IMR-90 (cell line): ENCODE measurements at regions not wholly inside any gene's neighbourhood (a gene's known extent, or its start where the extent isn't known, plus 50 kb on each side); places are given as distances from the start of the nearest gene placed in this dataset.
A peak's percentile ranks its signal among the peaks of the same experiment; 100 is the strongest.

ENCODE experiments used
- ATAC-seq: fragments of 200-7000 bp; cut with Tn5 transposase; 2 replicates; pipeline ENCODE4 v1.9.1; 2020; ENCODE audit warnings: low read depth, mild to moderate bottlenecking, moderate library complexity
- BruUV-seq: library from RNA; stranded (reverse); fragments of 400-500 nt; replicated peaks from 2 replicates; lab custom pipeline; 2021; lab: Mats Ljungman, UMichigan
- CTCF ChIA-PET: fragments of 300-600 bp; formaldehyde crosslinking; extraction: SDS; loops from one replicate; lab custom pipeline; 2021; ENCODE audit warnings: antibody characterized with exemption; lab: Yijun Ruan, JAX
- POLR2A ChIA-PET: fragments of 300-600 bp; sonication (Branson Sonifier 250); formaldehyde crosslinking; loops from one replicate; lab custom pipeline; 2022; ENCODE audit warnings: antibody characterized with exemption; ENCODE audit not compliant: unreplicated experiment; lab: Charles Lee
- DNase-seq: peaks from one replicate; pipeline ENCODE4 v3.0.0; 2013
- H2AFZ ChIP-seq: replicated peaks from 2 replicates; pipeline ENCODE3; 2013; ENCODE audit warnings: low read length, mild to moderate bottlenecking; ENCODE audit not compliant: poor library complexity
- H2AK5ac ChIP-seq: 2 replicates; pipeline ENCODE4 v1.6.1; 2013; ENCODE audit warnings: low read depth, low read length, inconsistent platforms
- H2AK9ac ChIP-seq: replicated peaks from 2 replicates; pipeline ENCODE3; 2013; ENCODE audit warnings: mild to moderate bottlenecking, low read depth, low read length, moderate library complexity; ENCODE audit not compliant: poor library complexity
- H2BK120ac ChIP-seq: 2 replicates; pipeline ENCODE4 v1.6.1; 2013; ENCODE audit warnings: low read depth, low read length, inconsistent platforms
- H2BK15ac ChIP-seq: 3 replicates; pipeline ENCODE4 v1.6.1; 2013; ENCODE audit warnings: low read depth, low read length, inconsistent platforms
- H2BK20ac ChIP-seq: 2 replicates; pipeline ENCODE4 v1.6.1; 2013; ENCODE audit warnings: low read depth, mild to moderate bottlenecking, inconsistent platforms, low read length, moderate library complexity
- H2BK5ac ChIP-seq: 2 replicates; pipeline ENCODE4 v1.6.1; 2013; ENCODE audit warnings: mild to moderate bottlenecking, low read depth, low read length, inconsistent platforms; ENCODE audit not compliant: poor library complexity, severe bottlenecking
- H3K14ac ChIP-seq: replicated peaks from 2 replicates; pipeline ENCODE4 v1.6.1; 2013; ENCODE audit warnings: low read depth, low read length, inconsistent platforms
- H3K18ac ChIP-seq: 2 replicates; pipeline ENCODE4 v1.6.1; 2013; ENCODE audit warnings: low read depth, low read length, control low read depth
- H3K23ac ChIP-seq: 2 replicates; pipeline ENCODE4 v1.6.1; 2013; ENCODE audit warnings: low read depth, low read length, inconsistent platforms
- H3K27ac ChIP-seq: 2 replicates; pipeline ENCODE4 v1.5.1; 2013; ENCODE audit warnings: mild to moderate bottlenecking, control low read depth, low read length; ENCODE audit not compliant: insufficient read depth
- H3K27me3 ChIP-seq: 2 replicates; pipeline ENCODE4 v1.6.1; 2013; ENCODE audit warnings: low read length; ENCODE audit not compliant: control insufficient read depth, insufficient read depth
- H3K36me3 ChIP-seq: 2 replicates; pipeline ENCODE4 v1.6.1; 2013; ENCODE audit warnings: low read length, mixed read lengths; ENCODE audit not compliant: control insufficient read depth, insufficient read depth
- H3K4ac ChIP-seq: 2 replicates; pipeline ENCODE4 v1.6.1; 2013; ENCODE audit warnings: low read depth, low read length, inconsistent platforms
- H3K4me1 ChIP-seq: 2 replicates; pipeline ENCODE4 v1.6.1; 2013; ENCODE audit warnings: low read length, mixed read lengths; ENCODE audit not compliant: control insufficient read depth, insufficient read depth
- H3K4me2 ChIP-seq: 2 replicates; pipeline ENCODE4 v1.6.1; 2013; ENCODE audit warnings: low read depth, mild to moderate bottlenecking, control low read depth, low read length, moderate library complexity
- H3K4me3 ChIP-seq: 2 replicates; pipeline ENCODE4 v1.5.1; 2013; ENCODE audit warnings: low read depth, mild to moderate bottlenecking, control low read depth, low read length, moderate library complexity; ENCODE audit not compliant: insufficient read depth
- H3K56ac ChIP-seq: 2 replicates; pipeline ENCODE4 v1.6.1; 2013; ENCODE audit warnings: low read length, inconsistent platforms; ENCODE audit not compliant: insufficient read depth; ENCODE audit errors: extremely low read depth
- H3K79me1 ChIP-seq, 2 experiments: 2 replicates each; pipeline ENCODE4 v1.6.1; 2013; ENCODE audit warnings: low read length in 2 of 2, inconsistent platforms in 1 of 2, low read depth in 1 of 2
- H3K9ac ChIP-seq: 2 replicates; pipeline ENCODE4 v1.6.1; 2013; ENCODE audit warnings: low read depth, low read length, control low read depth
- H3K9me1 ChIP-seq: 2 replicates; pipeline ENCODE4 v1.6.1; 2013; ENCODE audit warnings: low read length, inconsistent platforms; ENCODE audit not compliant: insufficient read depth
- H3K9me3 ChIP-seq: 2 replicates; pipeline ENCODE4 v1.6.1; 2013; ENCODE audit warnings: low read length; ENCODE audit not compliant: control insufficient read depth, insufficient read depth
- H4K20me1 ChIP-seq: 2 replicates; pipeline ENCODE4 v1.6.1; 2013; ENCODE audit warnings: low read length, inconsistent platforms; ENCODE audit not compliant: insufficient read depth
- H4K5ac ChIP-seq: 2 replicates; pipeline ENCODE4 v1.6.1; 2013; ENCODE audit warnings: mild to moderate bottlenecking, low read depth, low read length, control low read depth
- H4K8ac ChIP-seq, 2 experiments: 2 replicates each; pipeline ENCODE4 v1.6.1; 2013; ENCODE audit warnings: low read depth in 2 of 2, low read length in 2 of 2, control low read depth in 1 of 2, inconsistent platforms in 1 of 2
- H4K91ac ChIP-seq: 2 replicates; pipeline ENCODE4 v1.6.1; 2013; ENCODE audit warnings: low read depth, low read length, inconsistent platforms; ENCODE audit not compliant: insufficient read depth
- RCOR1 ChIP-seq: IDR thresholded peaks from 2 replicates; pipeline ENCODE4 v1.6.1; 2012; ENCODE audit warnings: mild to moderate bottlenecking, low read length, improper control_type of control experiment; ENCODE audit not compliant: insufficient replicate concordance
- RFX5 ChIP-seq: IDR thresholded peaks from 2 replicates; pipeline ENCODE4 v1.8.0; 2012; ENCODE audit warnings: low read depth, mild to moderate bottlenecking, low read length, moderate library complexity
- USF2 ChIP-seq: fragments of 150-350 bp; IDR thresholded peaks from 2 replicates; pipeline ENCODE4 v1.6.1; 2017; ENCODE audit warnings: mild to moderate bottlenecking, antibody characterized with exemption, low read length, low read depth
- WGBS, 2 experiments: methylation state at CpG; one replicate each; pipeline versions ENCODE4 v1.1.5 to v1.1.7; 2013; ENCODE audit warnings: missing lambda C conversion rate in 2 of 2; ENCODE audit not compliant: insufficient read length in 1 of 2; ENCODE audit errors: extremely low coverage in 2 of 2; 5-methylcytosine and 5-hydroxymethylcytosine counted together
- dilution Hi-C: fragments of 300-500 bp; cut with HindIII; formaldehyde crosslinking; loops from one replicate; pipeline ENCODE4 v1.14.3; 2018; ENCODE audit warnings: low sequenced_read_pairs; ENCODE audit not compliant: unreplicated experiment
- in situ Hi-C: fragments of 300-500 bp; cut with MboI; formaldehyde crosslinking; loops from 3 replicates; pipeline ENCODE4 v1.14.3; 2019; ENCODE audit warnings: low sequenced_read_pairs, inconsistent platforms, mixed read lengths
- intact Hi-C: fragments of 100-400 bp; cut with micrococcal nuclease; formaldehyde crosslinking; loops from 2 replicates; pipeline ENCODE4 v1.10.0; 2022

GRCh38 chr2:15069149-15069548 is 436.6 kb downstream of the LRATD1 start:
- Histone ChIP-seq H3K9ac (no peak overlapping the region), H3K56ac (no peak overlapping the region)
- DNase-seq = peak; percentile 28

More at GRCh38 chr2:15069149-15069548, 436.6 kb downstream of the LRATD1 start:
- H4K20me1 ChIP-seq = no peaks in the 10 kb centered on the region
- no peak overlapping the region for H2BK15ac ChIP-seq
- dilution Hi-C loops = no loop called here
- H3K9me1 ChIP-seq = no peaks in the 10 kb centered on the region
- no peaks in the 10 kb centered on the region for H3K79me1 ChIP-seq
- no peak overlapping the region for H4K5ac ChIP-seq
- no peak overlapping the region for H2BK5ac ChIP-seq
- TF ChIP-seq RFX5 (no peak), RCOR1 (no peak), USF2 (no peak)
- H3K23ac ChIP-seq = no peak overlapping the region
- no TSS peak for BruUV-seq
- in situ Hi-C loops = no loop called here
- H3K4me3 ChIP-seq = no peak overlapping the region
- H3K27ac ChIP-seq = no peak overlapping the region
- no peak overlapping the region for H2AFZ ChIP-seq
- 40% methylated on average over 1 of the region's 5 CpGs; no CpG with 5 or more reads in 1 of the 2 experiments for WGBS, 2 experiments
- H3K14ac ChIP-seq = no peak overlapping the region
- no peak overlapping the region for H3K4ac ChIP-seq
- no peaks in the 10 kb centered on the region for H3K36me3 ChIP-seq
- H4K91ac ChIP-seq = no peak overlapping the region
- no peaks in the 10 kb centered on the region; the same call in 1 of the 2 replicates for H3K4me1 ChIP-seq
- intact Hi-C loops = no loop called here
- ATAC-seq = no peak
- H4K8ac ChIP-seq = no peak overlapping the region
- H2BK120ac ChIP-seq = no peak overlapping the region
- H3K27me3 ChIP-seq = no peaks in the 10 kb centered on the region; the same call in 1 of the 2 replicates
- H3K9me3 ChIP-seq = no peaks in the 10 kb centered on the region
- H3K4me2 ChIP-seq = no peak overlapping the region
- ChIA-PET CTCF (no interaction called here), POLR2A (no interaction called here)
- H2AK9ac ChIP-seq = no peak overlapping the region
- H2AK5ac ChIP-seq = no peak overlapping the region
- no peak overlapping the region for H2BK20ac ChIP-seq
- no peak overlapping the region for H3K18ac ChIP-seq
